Loucy (cell line): ENCODE measurements at regions not wholly inside any gene's neighbourhood (a gene's known extent, or its start where the extent isn't known, plus 50 kb on each side); places are given as distances from the start of the nearest gene placed in this dataset.

Experiments
- CTCF ChIP-seq: fragments of 200-600 bp; sonication (generic); conservative IDR thresholded peaks from 2 replicates; pipeline ENCODE4 v1.5.1; 2014; ENCODE audit warnings: mild to moderate bottlenecking, antibody characterized with exemption, low read length
- EZH2phosphoT487 ChIP-seq: fragments of 200-600 bp; IDR thresholded peaks from 2 replicates; pipeline ENCODE4 v1.6.1; 2018; ENCODE audit warnings: antibody characterized with exemption, mild to moderate bottlenecking, moderate library complexity, borderline replicate concordance

DNA sequence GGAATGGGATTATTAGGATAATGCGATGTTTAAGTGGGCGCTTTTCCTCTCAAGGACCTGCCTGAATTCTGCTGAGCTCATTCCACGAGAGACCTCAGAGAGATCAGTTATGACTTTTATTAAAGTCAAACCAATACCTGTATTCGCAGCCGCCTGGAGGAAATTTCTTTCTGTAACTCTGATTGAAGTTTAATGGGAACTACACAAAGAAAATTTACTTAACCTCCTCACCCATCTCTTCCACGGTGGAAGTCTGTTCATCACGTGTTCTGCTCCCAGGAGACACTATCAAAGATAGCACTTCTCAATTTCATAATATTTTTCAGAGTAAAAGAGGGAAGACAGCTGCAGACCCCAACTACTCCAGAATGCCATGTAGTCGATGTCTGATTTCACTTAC, 334.7 kb upstream of the POU3F1 start:
- TF ChIP-seq EZH2phosphoT487 (no peak), CTCF (no peak)
